GM19467 (cell line): ENCODE measurements at regions not wholly inside any gene's neighbourhood (a gene's known extent, or its start where the extent isn't known, plus 50 kb on each side); places are given as distances from the start of the nearest gene placed in this dataset.

Experiments used
- ATAC-seq: cut with Tn5 transposase; IDR thresholded peaks from one replicate; pipeline ENCODE4 v1.9.1; 2021; ENCODE audit warnings: mild to moderate bottlenecking, moderate library complexity; ENCODE audit not compliant: unreplicated experiment

DNA sequence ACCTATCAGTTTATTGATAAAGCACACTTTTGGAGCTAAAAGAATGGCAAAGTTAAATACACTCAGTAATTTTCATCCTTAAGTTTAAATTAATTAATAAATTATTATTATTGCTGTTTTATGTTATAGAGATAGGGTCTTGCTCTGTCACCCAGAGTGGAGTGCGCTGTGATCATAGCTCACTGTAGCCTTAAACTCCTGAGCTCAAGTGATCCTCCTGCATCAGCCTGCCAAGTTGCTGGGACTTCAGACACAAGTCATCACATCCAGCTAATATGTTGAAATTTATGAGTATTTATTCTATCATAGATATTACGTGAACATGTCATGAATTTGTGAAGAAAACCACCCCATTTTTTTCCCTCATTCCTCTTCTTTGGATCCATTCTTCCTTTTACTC lies 64.2 kb downstream of the GJA1 start:
- ATAC-seq: no peak

DNA sequence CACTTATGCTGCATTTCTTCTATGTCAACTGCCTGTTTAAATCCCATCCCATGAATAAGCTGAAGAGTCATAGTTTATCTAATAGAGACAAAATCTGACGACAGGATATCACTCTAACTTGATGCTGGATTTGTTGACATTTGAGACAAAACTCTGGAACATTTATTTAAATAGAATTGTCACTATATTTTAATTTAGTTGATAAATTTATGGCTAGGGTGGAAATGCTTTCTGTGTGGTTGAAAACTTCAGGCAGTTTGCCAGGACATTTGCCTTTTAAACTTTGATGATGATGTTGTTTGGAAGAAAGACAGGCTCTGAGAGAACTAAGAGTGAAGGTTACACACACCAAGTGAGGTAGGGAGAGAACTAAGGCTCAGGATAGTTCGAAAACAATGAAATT lies 68.1 kb downstream of the GJA1 start:
- no peak for ATAC-seq

DNA sequence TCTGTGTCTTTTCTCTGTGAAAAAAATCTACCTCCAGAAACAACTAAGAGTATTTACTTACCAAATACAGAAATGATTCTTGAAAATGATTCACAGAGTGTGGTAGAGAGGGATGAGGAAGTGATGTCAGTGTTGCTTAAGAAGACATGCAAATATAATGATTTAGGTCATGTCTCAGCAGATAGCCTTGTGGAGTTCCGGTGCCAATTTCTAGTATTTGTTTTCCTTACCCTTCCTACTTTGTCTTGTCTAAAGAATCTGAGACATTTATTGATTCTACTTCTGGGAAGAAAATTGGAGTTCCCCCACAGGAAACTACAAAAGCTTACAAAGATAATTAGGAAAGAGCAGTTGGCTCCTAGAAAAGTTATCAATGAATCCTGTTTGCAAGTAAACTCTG lies 68.8 kb downstream of the GJA1 start:
- no peak for ATAC-seq

DNA sequence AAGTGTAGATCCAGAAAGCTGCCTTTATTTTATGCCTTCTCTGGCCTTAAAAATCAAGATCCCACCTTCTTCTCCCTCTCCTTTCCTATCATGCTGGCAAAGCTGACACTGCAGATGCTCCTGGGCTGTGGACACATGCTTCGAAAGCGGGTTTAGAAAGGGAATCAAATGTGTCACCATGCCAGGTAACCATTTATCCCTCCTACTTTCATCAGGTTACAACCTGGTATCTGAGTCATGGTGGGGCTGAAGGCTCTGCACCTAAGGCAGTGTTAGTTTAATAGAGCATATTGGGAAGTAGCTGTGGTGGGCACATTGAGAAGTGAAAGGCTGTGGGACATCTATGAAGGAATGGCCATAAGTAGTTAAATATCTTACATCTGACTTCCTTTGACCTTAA lies 69.8 kb downstream of the GJA1 start:
- no peak for ATAC-seq

DNA sequence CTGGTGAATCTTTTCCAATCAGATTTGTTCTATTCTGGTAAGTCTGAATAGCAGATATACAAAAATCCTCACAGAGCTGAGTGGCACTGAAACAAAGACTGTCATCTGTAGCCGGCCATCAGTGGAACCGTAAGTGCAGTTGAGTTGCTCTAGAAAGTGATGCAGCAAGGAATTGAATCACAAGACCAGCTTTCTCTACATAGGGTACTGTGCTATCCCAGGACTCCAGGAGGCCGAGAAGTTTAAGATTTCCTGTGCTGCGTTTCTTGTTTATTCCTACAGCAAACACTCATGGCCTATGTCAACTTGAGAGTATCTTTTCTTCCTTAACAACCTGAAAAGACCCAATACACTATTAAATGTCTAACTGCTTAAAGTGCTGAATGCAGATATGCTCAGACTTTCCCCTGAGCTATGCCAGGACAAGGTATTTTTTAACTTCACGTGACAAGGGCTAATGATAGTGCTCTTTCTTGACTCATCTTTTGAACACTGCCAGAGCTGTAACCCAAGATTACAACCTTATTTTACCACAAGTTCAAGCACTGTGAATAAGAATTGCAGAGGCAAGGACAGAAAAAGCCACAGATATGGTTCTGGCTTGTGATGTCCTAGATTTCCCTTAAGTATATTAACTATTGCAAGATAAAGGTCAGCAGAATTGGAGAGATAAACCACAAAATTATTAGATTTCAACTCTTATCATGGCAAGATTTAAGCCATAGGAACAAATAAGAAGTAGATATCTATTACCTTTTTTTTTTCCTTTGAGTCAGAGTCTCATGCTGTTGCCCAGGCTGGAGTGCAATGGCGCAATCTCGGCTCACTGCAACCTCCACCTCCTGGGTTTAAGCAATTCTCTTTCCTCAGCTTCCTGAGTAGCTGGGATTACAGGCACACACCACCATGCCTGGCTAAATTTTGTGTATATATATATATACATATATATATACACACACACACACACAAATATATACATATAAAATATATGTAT lies 71.6 kb downstream of the GJA1 start:
- no peak for ATAC-seq

DNA sequence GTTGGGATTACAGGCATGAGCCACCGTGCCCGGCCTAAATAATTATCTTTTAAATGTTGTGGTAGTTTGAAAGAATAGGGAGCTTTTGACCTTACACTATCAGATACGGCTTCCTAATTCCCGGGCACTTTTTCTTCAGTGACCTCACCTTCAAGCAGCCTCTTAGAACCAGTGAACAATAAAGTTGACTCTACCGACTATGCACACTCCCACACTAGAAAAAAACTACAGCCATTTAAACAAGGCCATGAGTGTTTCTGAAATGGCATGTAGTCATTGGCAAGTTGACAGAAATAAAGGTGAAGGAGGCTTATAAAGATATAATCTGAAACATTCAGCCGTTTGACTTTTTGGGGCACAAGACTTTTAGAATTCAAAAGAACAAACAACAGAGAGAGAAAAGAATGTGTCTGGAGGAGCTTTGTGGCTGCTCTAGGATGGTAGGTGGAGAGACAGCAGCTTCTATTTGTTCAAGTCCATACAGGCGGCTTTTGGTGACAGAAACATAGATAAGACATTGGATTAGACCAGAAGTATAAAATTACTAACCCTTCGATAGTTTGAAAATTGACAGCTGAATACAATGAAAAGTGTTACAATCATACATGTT lies 75.2 kb downstream of the GJA1 start:
- no peak for ATAC-seq

DNA sequence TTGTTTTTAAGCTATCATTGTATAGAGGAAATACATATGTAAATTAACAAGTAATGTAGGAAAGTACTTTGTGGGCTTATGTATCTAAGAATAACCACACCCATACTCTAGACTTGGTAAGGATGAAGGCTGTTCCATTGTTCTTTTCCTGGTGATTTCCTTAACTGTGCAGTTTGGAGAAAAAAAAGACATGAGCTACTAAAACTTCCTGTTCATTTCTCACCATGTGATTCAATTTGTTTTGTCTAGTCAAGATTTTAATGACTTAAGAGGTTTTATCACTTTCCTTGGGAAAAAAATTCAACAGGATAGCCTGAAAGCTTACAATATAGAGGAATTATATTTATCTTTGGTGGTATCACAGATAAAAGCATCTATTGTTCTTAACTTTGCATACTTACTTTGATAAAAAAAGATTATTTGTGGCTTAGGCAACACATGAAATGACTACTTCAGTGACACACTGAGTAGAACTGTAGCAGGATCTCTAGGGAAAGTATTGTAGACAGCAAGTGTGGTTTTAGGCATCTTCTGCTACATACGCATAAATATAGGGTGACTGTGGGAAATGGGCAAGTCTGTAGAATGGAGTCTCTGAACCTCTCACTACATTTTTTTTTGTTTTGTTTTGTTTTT lies 80.3 kb downstream of the GJA1 start:
- no peak for ATAC-seq

DNA sequence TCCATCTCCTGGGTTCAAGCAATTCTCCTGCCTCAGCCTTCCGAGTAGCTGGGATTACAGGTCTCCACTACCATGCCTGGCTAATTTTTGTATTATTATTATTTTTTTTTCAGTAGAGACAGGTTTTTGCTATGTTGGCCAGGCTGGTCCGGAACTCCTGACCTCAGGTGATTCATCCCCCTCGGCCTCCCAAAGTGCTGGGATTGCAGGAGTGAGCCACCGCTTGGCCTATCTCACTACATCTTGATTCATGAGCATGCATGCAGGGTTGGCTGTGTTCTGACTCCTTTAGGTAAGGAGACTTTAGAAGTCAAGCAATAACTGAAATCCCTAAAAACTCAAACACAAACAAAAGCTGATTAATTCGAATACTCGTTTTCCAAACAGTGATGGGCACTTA lies 80.9 kb downstream of the GJA1 start:
- ATAC-seq: no peak

DNA sequence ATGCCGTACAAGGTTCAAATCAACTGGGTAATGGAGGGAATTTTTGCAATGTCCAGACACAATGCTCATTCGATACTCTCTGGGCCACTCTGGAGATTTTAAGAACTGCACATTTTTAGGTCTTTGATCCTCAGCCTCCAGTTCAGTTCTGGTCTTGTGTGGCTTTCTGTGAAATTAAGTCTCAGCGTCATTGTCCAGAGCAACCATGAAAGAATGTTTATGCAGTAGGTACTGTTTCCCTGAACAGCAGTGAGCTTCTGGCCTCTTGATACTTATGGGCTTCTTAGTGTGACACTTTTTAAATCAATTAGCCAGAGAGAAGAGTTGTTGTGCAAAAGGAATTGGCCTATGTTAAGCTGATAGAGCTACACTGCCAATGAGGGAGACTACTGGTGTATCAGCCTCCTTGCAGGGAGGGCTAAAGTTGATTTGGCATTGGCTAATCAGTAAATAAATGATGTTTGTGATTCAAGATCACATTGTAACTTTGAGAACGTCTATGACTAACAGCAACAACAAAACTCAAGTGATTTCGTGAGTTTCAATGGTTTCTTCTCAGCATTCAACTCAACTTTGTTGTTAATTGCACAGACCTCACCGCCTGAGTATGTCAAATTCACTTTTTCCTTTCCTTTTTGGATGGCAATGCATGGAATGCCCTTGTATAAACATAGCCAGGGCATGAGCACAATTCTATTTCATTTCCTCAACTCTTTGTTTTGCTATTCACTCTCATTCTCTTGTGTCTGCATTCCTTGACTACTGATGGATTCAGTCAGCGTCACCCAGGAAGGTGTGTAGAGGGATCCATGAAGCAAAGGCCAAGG lies 85.1 kb downstream of the GJA1 start:
- no peak for ATAC-seq

DNA sequence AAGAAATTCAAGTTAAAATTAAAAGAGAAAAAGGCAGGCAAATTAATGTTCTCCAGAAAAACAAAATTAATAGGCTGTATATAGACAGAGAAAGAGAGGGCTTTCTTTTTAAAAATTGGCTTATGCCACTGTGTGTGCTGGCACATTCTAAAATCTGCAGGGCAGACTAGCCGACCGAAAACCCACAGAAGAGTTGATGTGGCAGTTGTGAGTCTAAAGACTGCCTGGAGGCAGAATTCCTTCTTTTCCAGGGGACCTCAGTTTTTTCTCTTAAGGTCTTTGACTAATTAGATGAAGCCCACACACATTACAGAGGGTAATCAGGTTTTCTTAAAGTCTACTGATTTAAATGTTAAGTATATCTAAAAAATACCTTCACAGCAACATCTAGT lies 85.7 kb downstream of the GJA1 start:
- ATAC-seq: no peak

DNA sequence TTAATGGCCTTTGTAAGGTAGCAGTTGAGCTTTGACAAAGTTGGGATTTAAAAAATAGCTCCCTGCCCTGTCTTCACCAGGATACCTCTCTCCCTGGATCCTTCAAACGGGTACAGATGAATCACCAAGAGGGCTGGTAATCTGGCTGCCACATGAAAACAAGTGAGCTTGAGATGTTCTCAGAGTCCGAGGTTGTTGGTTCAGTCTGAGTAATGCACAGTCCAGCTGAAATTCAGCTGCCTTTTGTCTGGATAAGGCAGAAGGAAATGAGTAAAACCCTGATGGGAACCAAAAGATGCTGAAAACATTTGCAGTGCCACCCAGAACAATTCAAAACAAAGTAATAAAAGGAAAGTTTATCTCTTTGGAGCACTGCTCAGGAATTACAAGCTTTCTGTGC lies 86.8 kb downstream of the GJA1 start:
- no peak for ATAC-seq

DNA sequence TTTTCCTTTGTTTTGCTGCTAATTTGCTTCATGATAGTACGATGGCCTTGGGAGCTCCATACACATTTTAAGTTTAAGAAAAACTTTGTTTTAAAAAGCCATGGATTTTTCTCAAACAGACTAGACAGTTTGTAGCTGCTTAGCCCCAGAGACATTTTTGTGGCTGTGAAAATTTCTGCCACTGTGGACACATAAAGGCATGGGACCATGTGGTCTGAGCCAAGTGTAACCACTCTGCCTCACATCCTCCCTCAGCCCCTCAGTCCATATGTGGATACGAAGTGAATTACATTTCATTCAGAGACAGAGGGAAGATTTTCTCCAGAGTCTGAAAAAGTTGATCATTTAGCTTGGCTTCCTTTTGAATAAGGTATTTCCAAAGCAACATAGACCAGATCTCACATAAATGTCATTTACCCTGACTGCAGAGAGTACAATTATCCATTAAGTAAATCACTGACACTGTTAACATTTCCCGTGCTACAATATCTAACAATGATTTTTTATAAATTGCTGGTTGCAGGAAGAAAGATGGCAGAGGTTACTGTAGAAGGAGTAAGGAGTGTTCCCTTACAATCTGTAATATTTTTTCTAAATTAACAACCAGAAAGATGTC lies 87.4 kb downstream of the GJA1 start:
- no peak for ATAC-seq

DNA sequence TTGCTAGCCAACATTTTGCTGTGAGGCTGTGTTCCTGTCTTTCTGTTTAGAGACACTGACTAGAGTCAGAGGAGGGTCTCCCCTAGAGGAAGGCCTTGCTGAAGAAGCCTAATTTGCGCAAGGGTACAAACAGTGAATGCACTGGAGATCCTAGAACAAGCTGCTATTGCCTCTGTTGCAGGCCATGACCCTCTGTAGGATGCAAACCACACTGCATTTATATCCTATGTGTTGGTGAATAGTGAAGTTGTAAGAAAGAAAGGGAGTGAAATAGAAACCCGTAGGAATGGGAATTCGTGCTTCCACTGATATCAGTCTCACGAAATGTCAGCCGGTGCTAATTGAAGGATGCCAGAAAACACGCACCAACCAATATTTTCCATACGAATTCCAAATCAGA lies 88.2 kb downstream of the GJA1 start:
- ATAC-seq: no peak

DNA sequence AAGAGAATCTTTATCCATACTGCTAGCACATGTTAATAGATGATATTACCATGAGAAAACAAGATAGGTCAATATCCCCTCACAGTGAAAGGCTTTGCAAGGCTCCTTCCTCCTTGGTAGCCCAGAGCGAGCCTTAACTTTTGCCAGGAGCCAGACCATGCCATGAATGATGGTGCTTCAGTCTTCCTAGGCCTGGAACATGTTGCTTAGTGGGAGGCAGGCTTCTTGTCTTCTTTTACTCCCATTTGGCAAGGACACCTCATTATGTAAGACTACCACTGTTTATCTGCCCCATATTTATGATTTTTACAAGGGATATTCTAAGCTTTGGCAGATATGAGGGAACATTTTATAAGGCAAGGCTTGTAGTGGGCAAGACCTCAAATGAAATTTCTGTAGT lies 90.8 kb downstream of the GJA1 start:
- ATAC-seq: no peak

DNA sequence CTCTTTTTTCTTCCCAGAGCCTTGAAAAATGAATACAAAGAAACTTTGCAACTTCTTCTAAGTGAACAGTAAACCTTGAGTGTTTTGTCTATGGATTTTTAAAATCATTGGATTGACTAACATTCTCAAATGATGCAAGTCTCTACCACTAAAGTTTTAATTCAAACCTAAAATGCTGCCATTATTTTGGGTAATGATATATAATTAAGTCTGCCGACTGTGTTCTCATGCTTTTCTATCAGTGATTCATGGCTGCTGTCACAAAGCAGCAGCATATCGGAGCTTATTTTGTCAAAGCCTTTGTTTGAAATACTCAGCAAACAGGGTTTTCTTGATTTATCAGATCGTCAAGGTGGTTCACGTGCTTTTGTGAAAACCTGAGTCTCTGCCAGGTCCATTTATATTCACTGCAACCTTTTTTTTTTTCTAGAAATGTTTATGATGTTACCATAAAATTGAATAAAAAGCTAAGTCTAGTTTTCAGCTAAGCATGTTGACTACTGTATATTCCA lies 96.3 kb downstream of the GJA1 start:
- no peak for ATAC-seq

DNA sequence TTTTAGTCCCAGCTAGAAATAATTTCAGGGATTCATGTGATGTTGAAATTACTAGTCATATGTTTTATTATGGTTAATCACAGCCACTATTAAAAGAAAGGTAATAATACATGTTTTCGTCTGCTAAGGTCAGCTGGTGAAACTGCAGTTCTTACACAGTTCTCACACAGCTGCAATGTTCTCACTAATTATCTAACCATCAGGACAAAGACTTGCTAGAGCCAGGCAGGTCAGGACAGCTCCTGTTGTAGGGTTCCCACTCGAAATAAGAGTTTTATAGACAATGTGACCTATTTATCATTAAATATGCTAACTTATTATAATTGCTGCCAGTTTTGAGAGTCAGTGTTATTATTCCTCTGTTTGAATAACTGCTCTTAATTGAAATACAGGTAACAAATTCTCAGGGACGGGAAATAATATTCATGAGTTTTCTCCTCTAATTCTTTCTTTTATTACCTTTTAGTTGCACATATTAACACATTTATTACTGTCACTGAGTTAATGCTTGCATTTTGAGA lies 97.9 kb downstream of the GJA1 start:
- ATAC-seq: no peak

DNA sequence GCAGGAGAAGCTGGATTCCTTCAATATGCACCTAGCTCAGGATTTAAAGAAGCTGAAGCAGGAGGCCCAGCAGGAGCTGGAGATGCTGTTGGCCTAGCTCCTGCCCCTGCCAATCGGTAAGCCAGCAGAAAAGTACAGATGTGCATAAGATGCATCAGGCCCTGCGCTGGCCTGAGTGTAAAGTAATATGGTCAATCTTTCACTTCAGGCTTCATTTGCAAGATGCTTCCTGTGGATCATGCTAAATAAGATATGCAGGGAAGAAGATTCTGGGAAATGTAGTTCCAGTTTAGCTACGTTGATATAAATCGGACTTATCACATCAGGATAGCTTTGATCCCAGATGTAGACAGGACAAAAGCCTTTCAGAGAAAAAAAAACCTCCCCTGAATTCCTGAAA lies 100.3 kb downstream of the GJA1 start:
- no peak for ATAC-seq

DNA sequence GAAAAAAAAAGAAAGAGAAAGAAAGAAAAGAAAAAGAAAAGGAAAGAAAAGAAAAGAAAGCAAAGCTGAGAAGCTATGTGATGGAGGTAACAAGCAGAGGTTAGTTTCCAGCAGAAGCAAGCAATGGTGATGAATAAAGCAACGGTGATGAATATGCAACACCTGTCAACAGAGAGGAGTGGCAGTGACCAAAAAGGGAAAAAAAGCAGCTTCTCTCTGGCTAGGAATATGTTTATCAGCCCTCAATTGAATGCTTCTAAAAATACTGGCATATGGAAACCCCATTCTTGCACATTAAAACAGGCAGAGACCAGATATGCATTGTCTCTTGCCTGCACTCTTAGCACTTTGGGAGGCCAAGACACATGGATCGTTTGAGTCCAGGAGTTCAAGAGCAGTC lies 100.9 kb downstream of the GJA1 start:
- ATAC-seq: no peak

DNA sequence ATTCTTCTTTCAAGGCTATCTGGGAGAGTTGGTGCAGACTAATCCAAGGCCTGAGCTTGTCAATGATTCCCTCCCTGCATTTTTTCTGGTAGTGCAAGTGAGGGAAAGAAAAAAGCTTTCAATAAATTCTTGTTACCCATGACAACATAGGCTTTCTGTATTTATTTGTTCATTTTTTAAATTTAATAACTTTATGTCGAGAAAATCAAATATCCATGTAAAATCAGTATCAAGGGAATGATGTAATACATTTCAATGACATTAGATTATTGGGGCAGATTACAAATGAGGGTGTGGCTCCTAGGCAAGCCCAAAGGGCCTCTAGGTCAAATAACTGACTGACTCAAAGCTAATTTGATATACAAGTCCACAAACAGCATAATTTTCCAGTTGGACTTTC lies 104.0 kb downstream of the GJA1 start:
- ATAC-seq: no peak

DNA sequence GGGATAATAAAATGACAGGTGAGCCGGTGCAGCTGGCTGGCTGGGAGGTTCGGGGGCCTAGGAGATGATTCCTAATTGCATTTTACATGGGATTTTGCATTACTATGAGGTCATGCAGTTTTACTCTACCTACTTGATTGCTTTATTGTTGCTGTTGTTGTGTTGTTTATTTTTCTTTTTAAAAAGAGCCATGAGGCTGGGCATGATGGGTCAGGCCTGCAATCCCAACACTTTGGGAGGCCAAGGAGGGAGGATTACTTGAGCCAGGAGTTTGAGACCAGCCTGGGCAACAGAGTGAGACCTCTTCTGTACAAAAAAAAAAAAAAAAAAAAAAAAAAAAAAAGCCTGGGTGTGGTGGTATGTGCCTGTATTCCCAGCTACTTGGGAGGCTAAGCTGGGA lies 104.8 kb downstream of the GJA1 start:
- ATAC-seq: no peak
